H1 (cell line): ENCODE measurements at regions not wholly inside any gene's neighbourhood (a gene's known extent, or its start where the extent isn't known, plus 50 kb on each side); places are given as distances from the start of the nearest gene placed in this dataset.

Experiments
- CTCF ChIA-PET: fragments of 300-600 bp; sonication (Branson Sonifier 250); formaldehyde crosslinking; loops from one replicate; lab custom pipeline; 2021; ENCODE audit not compliant: partially characterized antibody; lab: Charles Lee
- POLR2A ChIA-PET: fragments of 300-600 bp; sonication (Branson Sonifier 250); formaldehyde crosslinking; loops from one replicate; lab custom pipeline; 2021; ENCODE audit warnings: inconsistent platforms; ENCODE audit not compliant: partially characterized antibody; lab: Charles Lee
- DNase-seq, 2 experiments: peaks; one replicate each; pipeline versions ENCODE4 v3.0.0 to v3.0.0-alpha.2; 2010 to 2022; ENCODE audit warnings: low spot score in 2 of 2, low read depth in 1 of 2, mixed read lengths in 1 of 2
- FAIRE-seq: peaks from 2 replicates; lab custom pipeline; 2011; peaks lifted over from hg19 to GRCh38; lab: Jason Lieb, UNC
- H2AFZ ChIP-seq: 2 replicates; pipeline ENCODE4 v1.8.1; 2012; ENCODE audit warnings: low read length, inconsistent platforms
- H2AK5ac ChIP-seq: 2 replicates; pipeline ENCODE4 v1.6.1; 2013; ENCODE audit warnings: low read depth, low read length
- H2BK120ac ChIP-seq: replicated peaks from 2 replicates; pipeline ENCODE3; 2013; ENCODE audit warnings: low read depth, low read length, inconsistent platforms
- H2BK12ac ChIP-seq: 2 replicates; pipeline ENCODE4 v1.6.1; 2013; ENCODE audit warnings: low read depth, low read length
- H2BK15ac ChIP-seq: 2 replicates; pipeline ENCODE4 v1.6.1; 2013; ENCODE audit warnings: low read length
- H2BK20ac ChIP-seq: 2 replicates; pipeline ENCODE4 v1.6.1; 2013; ENCODE audit warnings: low read length
- H2BK5ac ChIP-seq: 2 replicates; pipeline ENCODE4 v1.6.1; 2013; ENCODE audit warnings: low read depth, low read length
- H3K14ac ChIP-seq: 2 replicates; pipeline ENCODE4 v1.6.1; 2013; ENCODE audit warnings: inconsistent platforms; ENCODE audit not compliant: insufficient read length
- H3K18ac ChIP-seq: 2 replicates; pipeline ENCODE4 v1.6.1; 2013; ENCODE audit warnings: low read length; ENCODE audit errors: extremely low read depth
- H3K23ac ChIP-seq: 2 replicates; pipeline ENCODE4 v1.6.1; 2013; ENCODE audit warnings: inconsistent platforms; ENCODE audit not compliant: insufficient read length
- H3K23me2 ChIP-seq: 2 replicates; pipeline ENCODE4 v1.6.1; 2013; ENCODE audit warnings: low read depth, low read length
- H3K27ac ChIP-seq: 2 replicates; pipeline ENCODE4 v1.6.1; 2011; ENCODE audit warnings: low read depth, low read length, inconsistent platforms
- H3K27me3 ChIP-seq, 4 experiments: replicated peaks in 1 of 4; 1 replicate in 1 of 4; 2 replicates in 3 of 4; pipeline versions ENCODE4 v1.6.1 to v1.8.1; 2011 to 2013; ENCODE audit warnings: low read length in 3 of 4, mild to moderate bottlenecking in 3 of 4, inconsistent platforms in 2 of 4, mixed read lengths in 2 of 4, moderate library complexity in 1 of 4; ENCODE audit not compliant: control insufficient read depth in 3 of 4, insufficient read depth in 3 of 4; ENCODE audit errors: extremely low read depth in 1 of 4
- H3K36me3 ChIP-seq, 4 experiments: 2 replicates each; pipeline versions ENCODE4 v1.6.1 to v1.8.1; 2011 to 2013; ENCODE audit warnings: mild to moderate bottlenecking in 4 of 4, low read length in 3 of 4, moderate library complexity in 2 of 4, control low read depth in 1 of 4, inconsistent platforms in 1 of 4; ENCODE audit not compliant: insufficient read depth in 4 of 4, control insufficient read depth in 2 of 4
- H3K4ac ChIP-seq: replicated peaks from 2 replicates; pipeline ENCODE3; 2013; ENCODE audit warnings: low read length, low read depth, mixed read lengths, inconsistent platforms; ENCODE audit not compliant: insufficient read length
- H3K4me1 ChIP-seq, 4 experiments: replicated peaks in 1 of 4; 1 replicate in 1 of 4; 2 replicates in 3 of 4; pipeline versions ENCODE4 v1.6.1 to v1.8.1; 2011 to 2013; ENCODE audit warnings: low read length in 3 of 4, inconsistent platforms in 2 of 4, mixed read lengths in 1 of 4; ENCODE audit not compliant: insufficient read depth in 4 of 4, control insufficient read depth in 3 of 4
- H3K4me2 ChIP-seq, 2 experiments: 2 replicates each; pipeline versions ENCODE4 v1.6.1 to v1.8.1; 2011 to 2013; ENCODE audit warnings: low read depth in 2 of 2, low read length in 2 of 2, control low read depth in 1 of 2, inconsistent platforms in 1 of 2, mild to moderate bottlenecking in 1 of 2; ENCODE audit not compliant: insufficient read depth in 1 of 2
- H3K4me3 ChIP-seq, 4 experiments: fragments of 200-600, 300-600 bp in 1 of 4; sonication (generic), shearing (Covaris generic), sonication (Bioruptor Twin) in 1 of 4; 2 replicates each; pipeline versions ENCODE4 v1.5.1 to v1.8.1; 2011 to 2016; ENCODE audit warnings: low read length in 4 of 4, low read depth in 3 of 4, control low read depth in 2 of 4, inconsistent platforms in 2 of 4, mild to moderate bottlenecking in 2 of 4, mixed read lengths in 1 of 4, moderate library complexity in 1 of 4; ENCODE audit not compliant: insufficient read depth in 2 of 4; ENCODE audit errors: extremely low read depth in 1 of 4
- H3K56ac ChIP-seq: replicated peaks from 2 replicates; pipeline ENCODE3; 2013; ENCODE audit warnings: low read depth, mild to moderate bottlenecking, mixed read lengths, low read length, inconsistent platforms; ENCODE audit not compliant: insufficient read length
- H3K79me1 ChIP-seq: 2 replicates; pipeline ENCODE4 v1.6.1; 2013; ENCODE audit warnings: low read depth, low read length, control low read depth
- H3K79me2 ChIP-seq, 2 experiments: 2 replicates each; pipeline versions ENCODE4 v1.6.1 to v1.8.1; 2012 to 2013; ENCODE audit warnings: low read length in 2 of 2, mild to moderate bottlenecking in 2 of 2, inconsistent platforms in 1 of 2; ENCODE audit not compliant: insufficient read depth in 2 of 2, control insufficient read depth in 1 of 2
- H3K9ac ChIP-seq, 4 experiments: replicated peaks in 1 of 4; 1 replicate in 1 of 4; 2 replicates in 3 of 4; pipeline versions ENCODE4 v1.6.1 to v1.8.1; 2011 to 2013; ENCODE audit warnings: low read depth in 3 of 4, low read length in 3 of 4, control low read depth in 2 of 4, mild to moderate bottlenecking in 2 of 4, moderate library complexity in 2 of 4, inconsistent platforms in 1 of 4; ENCODE audit errors: extremely low read depth in 1 of 4
- H3K9me3 ChIP-seq, 2 experiments: 2 replicates each; pipeline versions ENCODE4 v1.6.1 to v1.8.1; 2012 to 2013; ENCODE audit warnings: mild to moderate bottlenecking in 2 of 2, moderate library complexity in 2 of 2, control low read depth in 1 of 2, inconsistent platforms in 1 of 2, low read depth in 1 of 2, low read length in 1 of 2, mixed read lengths in 1 of 2; ENCODE audit not compliant: insufficient read depth in 2 of 2
- H4K20me1 ChIP-seq, 2 experiments: replicated peaks in 1 of 2; 2 replicates each; pipeline versions ENCODE3 to v1.8.1; 2011 to 2013; ENCODE audit warnings: inconsistent platforms in 2 of 2, low read length in 2 of 2, mild to moderate bottlenecking in 1 of 2; ENCODE audit not compliant: insufficient read depth in 2 of 2, control insufficient read depth in 1 of 2
- H4K5ac ChIP-seq: 2 replicates; pipeline ENCODE4 v1.6.1; 2013; ENCODE audit warnings: low read length, low read depth, mixed read lengths, inconsistent platforms; ENCODE audit not compliant: insufficient read length
- H4K8ac ChIP-seq: 2 replicates; pipeline ENCODE4 v1.8.0; 2013; ENCODE audit warnings: mild to moderate bottlenecking, moderate library complexity, low read length, inconsistent platforms; ENCODE audit not compliant: insufficient read depth; ENCODE audit errors: extremely low read depth
- H4K91ac ChIP-seq: replicated peaks from 2 replicates; pipeline ENCODE3; 2013; ENCODE audit warnings: low read length, mixed read lengths, inconsistent platforms; ENCODE audit not compliant: insufficient read length
- CBX8 ChIP-seq: fragments of 300-800, 300-1000 bp; sonication (generic); IDR thresholded peaks from 2 replicates; pipeline ENCODE4 v1.7.1; 2016; ENCODE audit warnings: low read depth, low read length, borderline replicate concordance
- CREB1 ChIP-seq: IDR thresholded peaks from 2 replicates; pipeline ENCODE4 v1.6.1; 2012; ENCODE audit warnings: inconsistent platforms
- KDM1A ChIP-seq: fragments of 200-600, 300-600 bp; sonication (generic); IDR thresholded peaks from 2 replicates; pipeline ENCODE4 v1.7.1; 2016; ENCODE audit warnings: mild to moderate bottlenecking, low read length, borderline replicate concordance
- KDM5A ChIP-seq: fragments of 200-600 bp; IDR thresholded peaks from 2 replicates; pipeline ENCODE4 v1.7.1; 2012; ENCODE audit warnings: mild to moderate bottlenecking, low read length, inconsistent platforms, mixed read lengths
- RFX5 ChIP-seq: IDR thresholded peaks from 2 replicates; pipeline ENCODE4 v1.6.1; 2011; ENCODE audit warnings: low read depth, low read length, improper control_type of control experiment, borderline replicate concordance
- SP2 ChIP-seq: IDR thresholded peaks from 2 replicates; pipeline ENCODE4 v1.6.1; 2012; ENCODE audit warnings: mild to moderate bottlenecking, low read length, inconsistent platforms
- SP4 ChIP-seq: IDR thresholded peaks from 2 replicates; pipeline ENCODE4 v1.6.1; 2012; ENCODE audit warnings: low read length, inconsistent platforms
- SRF ChIP-seq: IDR thresholded peaks from 2 replicates; pipeline ENCODE4 v1.6.1; 2011; ENCODE audit warnings: mild to moderate bottlenecking, low read depth, low read length, moderate library complexity
- WGBS, 2 experiments: shearing (Covaris generic) in 1 of 2; methylation state at CpG; one replicate each; pipeline versions ENCODE4 v1.1.6 to v1.1.7; 2013 to 2015; ENCODE audit warnings: low lambda C conversion rate in 2 of 2, mixed read lengths in 2 of 2, inconsistent platforms in 1 of 2, low coverage in 1 of 2, missing lambda C conversion rate in 1 of 2; ENCODE audit not compliant: insufficient replicate concordance in 2 of 2, insufficient coverage in 1 of 2, insufficient read length in 1 of 2; ENCODE audit errors: extremely low coverage in 1 of 2, missing lambda C conversion rate in 1 of 2; 5-methylcytosine and 5-hydroxymethylcytosine counted together
- TF ChIP-seq, protein P1 (sequence below): IDR thresholded peaks from 2 replicates; pipeline ENCODE4 v1.6.1; 2011; ENCODE audit warnings: low read length, improper control_type of control experiment
- TF ChIP-seq, protein P2 (sequence below), 3 experiments: IDR thresholded peaks; 1 replicate in 2 of 3; 2 replicates in 1 of 3; pipeline versions ENCODE4 v1.5.1 to v1.6.1; 2011; ENCODE audit warnings: low read length in 3 of 3, mild to moderate bottlenecking in 3 of 3, inconsistent platforms in 2 of 3, low read depth in 1 of 3, moderate library complexity in 1 of 3; ENCODE audit not compliant: insufficient read depth in 1 of 3; ENCODE audit errors: control extremely low read depth in 1 of 3

DNA sequence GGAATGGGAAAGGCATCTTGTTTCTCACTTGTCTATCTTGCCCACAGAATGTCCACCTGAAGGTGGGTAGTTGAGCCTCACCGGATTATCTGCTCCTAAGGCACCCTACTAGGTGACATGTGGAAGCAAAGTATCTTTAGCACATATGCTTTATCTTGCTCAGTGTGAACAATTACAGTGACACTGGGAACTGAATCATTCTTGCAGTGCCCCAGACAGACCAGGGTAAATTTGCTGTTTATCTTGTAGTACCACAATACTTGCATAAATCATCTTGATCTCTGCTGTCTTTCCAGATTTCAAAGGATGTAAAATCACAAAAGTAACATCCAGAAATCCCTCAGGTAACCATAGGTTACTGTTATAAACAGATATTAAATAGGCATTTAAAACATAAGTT, 930.0 kb upstream of the INTU start:
- DNase-seq (no peak), FAIRE-seq (no peak)
- ChIA-PET CTCF (no interaction called here), POLR2A (no interaction called here)
- no peak overlapping the region for H2BK15ac ChIP-seq
- no peak overlapping the region for H3K4ac ChIP-seq
- no peak overlapping the region for H3K18ac ChIP-seq
- no peaks in the 10 kb centered on the region for H3K79me1 ChIP-seq
- H3K79me2 ChIP-seq: no peaks in the 10 kb centered on the region
- H3K4me3 ChIP-seq: no peak overlapping the region
- H4K20me1 ChIP-seq: no peaks in the 10 kb centered on the region
- no peaks in the 10 kb centered on the region for H3K9me3 ChIP-seq
- H3K36me3 ChIP-seq: no peaks in the 10 kb centered on the region
- no peak overlapping the region for H3K23ac ChIP-seq
- no peak overlapping the region for H3K4me2 ChIP-seq
- H2BK120ac ChIP-seq: no peak overlapping the region
- H2AK5ac ChIP-seq: no peak overlapping the region
- 0 out of 2 replicates have a peak overlapping the region, but pooled peaks have one; percentile 20 for H2AFZ ChIP-seq
- TF ChIP-seq SP2 (no peak), CREB1 (no peak), SRF (no peak), SP4 (no peak), KDM1A (no peak), RFX5 (no peak), KDM5A (no peak), CBX8 (no peak)
- TF ChIP-seq, protein P1, sequence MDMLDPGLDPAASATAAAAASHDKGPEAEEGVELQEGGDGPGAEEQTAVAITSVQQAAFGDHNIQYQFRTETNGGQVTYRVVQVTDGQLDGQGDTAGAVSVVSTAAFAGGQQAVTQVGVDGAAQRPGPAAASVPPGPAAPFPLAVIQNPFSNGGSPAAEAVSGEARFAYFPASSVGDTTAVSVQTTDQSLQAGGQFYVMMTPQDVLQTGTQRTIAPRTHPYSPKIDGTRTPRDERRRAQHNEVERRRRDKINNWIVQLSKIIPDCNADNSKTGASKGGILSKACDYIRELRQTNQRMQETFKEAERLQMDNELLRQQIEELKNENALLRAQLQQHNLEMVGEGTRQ: no peak
- TF ChIP-seq, protein P2, sequence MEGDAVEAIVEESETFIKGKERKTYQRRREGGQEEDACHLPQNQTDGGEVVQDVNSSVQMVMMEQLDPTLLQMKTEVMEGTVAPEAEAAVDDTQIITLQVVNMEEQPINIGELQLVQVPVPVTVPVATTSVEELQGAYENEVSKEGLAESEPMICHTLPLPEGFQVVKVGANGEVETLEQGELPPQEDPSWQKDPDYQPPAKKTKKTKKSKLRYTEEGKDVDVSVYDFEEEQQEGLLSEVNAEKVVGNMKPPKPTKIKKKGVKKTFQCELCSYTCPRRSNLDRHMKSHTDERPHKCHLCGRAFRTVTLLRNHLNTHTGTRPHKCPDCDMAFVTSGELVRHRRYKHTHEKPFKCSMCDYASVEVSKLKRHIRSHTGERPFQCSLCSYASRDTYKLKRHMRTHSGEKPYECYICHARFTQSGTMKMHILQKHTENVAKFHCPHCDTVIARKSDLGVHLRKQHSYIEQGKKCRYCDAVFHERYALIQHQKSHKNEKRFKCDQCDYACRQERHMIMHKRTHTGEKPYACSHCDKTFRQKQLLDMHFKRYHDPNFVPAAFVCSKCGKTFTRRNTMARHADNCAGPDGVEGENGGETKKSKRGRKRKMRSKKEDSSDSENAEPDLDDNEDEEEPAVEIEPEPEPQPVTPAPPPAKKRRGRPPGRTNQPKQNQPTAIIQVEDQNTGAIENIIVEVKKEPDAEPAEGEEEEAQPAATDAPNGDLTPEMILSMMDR (IDR thresholded peaks at IDR 0.05; ENCODE audit: control extremely low read depth in 1 of 3, insufficient read depth in 1 of 3, low read depth in 1 of 3, low read length in 3 of 3): no peak
- no peak overlapping the region for H3K9ac ChIP-seq
- H3K23me2 ChIP-seq: no peaks in the 10 kb centered on the region
- H3K14ac ChIP-seq: no peak overlapping the region
- H2BK20ac ChIP-seq: no peak overlapping the region
- no peak overlapping the region for H4K91ac ChIP-seq
- no peak overlapping the region for H3K56ac ChIP-seq
- H2BK5ac ChIP-seq: no peak overlapping the region
- H4K5ac ChIP-seq: no peak overlapping the region
- no peaks in the 10 kb centered on the region for H3K27me3 ChIP-seq
- H4K8ac ChIP-seq: no peak overlapping the region
- H2BK12ac ChIP-seq: no peak overlapping the region
- WGBS, 2 experiments: 91% methylated on average over 1 of the region's 1 CpG; no CpG with 5 or more reads in 1 of the 2 experiments
- H3K4me1 ChIP-seq: no peaks in the 10 kb centered on the region
- no peak overlapping the region for H3K27ac ChIP-seq
